Central memory CD8-positive, alpha-beta T cell (primary cell): ENCODE measurements at regions not wholly inside any gene's neighbourhood (a gene's known extent, or its start where the extent isn't known, plus 50 kb on each side); places are given as distances from the start of the nearest gene placed in this dataset.

Source experiments
- ATAC-seq: fragments of 150-1000 bp; cut with Tn5 transposase; replicated peaks from 2 replicates; pipeline ENCODE4 v1.10.0; 2022; ENCODE audit warnings: mild to moderate bottlenecking, moderate FRiP score, moderate number of reproducible peaks; ENCODE audit not compliant: poor library complexity, severe bottlenecking; ENCODE audit errors: extremely low read depth
- DNase-seq, 2 donors: peaks; one replicate each; pipeline ENCODE4 v3.0.0; 2021; ENCODE audit warnings: low spot score in 2 of 2
- H3K27ac Mint-ChIP-seq: one replicate; pipeline ENCODE4 v1.8.0; 2022; ENCODE audit warnings: low read depth, mild to moderate bottlenecking, moderate library complexity, mixed read lengths
- H3K27me3 Mint-ChIP-seq: one replicate; pipeline ENCODE4 v1.8.0; 2022; ENCODE audit warnings: mixed read lengths
- H3K36me3 Mint-ChIP-seq: one replicate; pipeline ENCODE4 v1.8.0; 2022; ENCODE audit warnings: mild to moderate bottlenecking, moderate library complexity, mixed read lengths; ENCODE audit not compliant: insufficient read depth
- H3K4me1 Mint-ChIP-seq: one replicate; pipeline ENCODE4 v1.8.0; 2022; ENCODE audit warnings: mixed read lengths
- H3K4me3 Mint-ChIP-seq: one replicate; pipeline ENCODE4 v1.8.0; 2022; ENCODE audit warnings: mild to moderate bottlenecking, moderate library complexity, mixed read lengths
- H3K9me3 Mint-ChIP-seq: one replicate; pipeline ENCODE4 v1.8.0; 2022; ENCODE audit warnings: mixed read lengths

DNA sequence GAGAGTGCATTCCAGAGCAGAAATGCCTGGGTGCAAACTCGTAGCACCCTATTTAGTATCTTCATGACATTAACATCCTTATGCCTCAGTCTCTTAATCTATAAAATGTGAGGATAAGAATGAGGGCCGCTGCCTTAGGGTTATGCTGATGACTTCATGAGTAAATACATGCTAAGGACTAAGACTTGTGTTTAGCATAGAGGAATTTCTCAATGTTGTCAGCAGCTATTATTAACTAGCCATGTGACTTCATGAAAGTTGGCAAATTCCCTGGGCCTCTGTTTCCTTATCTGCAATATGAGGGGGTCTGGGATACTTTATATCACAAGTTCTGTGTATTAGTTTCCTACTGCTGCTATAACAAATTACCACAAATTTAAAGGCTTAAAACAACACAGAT, 108.1 kb upstream of the RIPOR2 start:
- no peak for ATAC-seq
- peaks cover 44% of the 10 kb centered on the region for H3K4me1 Mint-ChIP-seq
- no peak overlapping the region for H3K4me3 Mint-ChIP-seq

DNA sequence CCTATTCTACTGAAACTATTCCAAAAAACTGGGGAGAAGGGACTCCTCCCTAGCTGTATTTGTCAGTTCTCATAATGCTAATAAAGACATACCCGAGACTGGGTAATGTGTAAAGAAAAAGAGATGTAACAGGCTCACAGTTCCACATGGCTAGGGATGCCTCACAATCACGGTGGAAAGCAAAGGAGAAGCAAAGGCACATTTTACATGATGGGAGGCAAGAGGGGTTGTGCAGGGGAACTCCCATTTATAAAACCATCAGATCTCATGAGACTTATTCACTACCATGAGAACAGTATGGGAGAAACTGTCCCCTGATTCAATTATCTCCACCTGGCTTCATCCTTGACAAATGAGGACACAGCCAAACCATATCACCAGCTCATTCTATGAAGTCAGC, 111.2 kb upstream of the RIPOR2 start:
- H3K9me3 Mint-ChIP-seq, result no peaks in the 10 kb centered on the region
- no peaks in the 10 kb centered on the region for H3K27me3 Mint-ChIP-seq
- DNase-seq (no peak), ATAC-seq (no peak)
- no peak overlapping the region for H3K4me3 Mint-ChIP-seq
- peaks cover 30% of the 10 kb centered on the region for H3K4me1 Mint-ChIP-seq
- peaks cover 6% of the 10 kb centered on the region for H3K36me3 Mint-ChIP-seq
- H3K27ac Mint-ChIP-seq, result no peak overlapping the region

More for the DNA sequence above, 108.1 kb upstream of the RIPOR2 start:
- no peak for DNase-seq
- Mint-ChIP-seq H3K36me3 (peaks cover 10% of the 10 kb centered on the region), H3K27me3 (no peaks in the 10 kb centered on the region), H3K27ac (no peak overlapping the region), H3K9me3 (no peaks in the 10 kb centered on the region)

DNA sequence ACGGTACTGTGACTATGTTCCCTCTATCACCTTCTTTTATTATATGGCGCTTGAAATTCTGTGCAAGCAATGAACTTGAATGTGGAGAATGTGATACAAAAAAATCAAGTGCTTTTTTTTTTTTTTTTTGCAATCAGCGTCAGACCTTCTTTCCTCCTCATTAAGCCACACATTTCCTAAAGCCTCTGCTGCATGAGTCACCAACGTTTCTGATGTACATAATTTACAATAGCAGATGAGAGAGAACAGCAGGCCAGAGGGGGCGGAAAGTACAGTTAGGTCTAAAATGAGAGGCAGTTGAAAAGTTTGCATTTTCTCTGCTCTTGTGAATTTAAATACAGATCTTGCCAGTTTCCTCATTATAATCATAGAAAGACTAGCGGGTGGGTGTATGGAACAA, 114.6 kb upstream of the RIPOR2 start:
- Mint-ChIP-seq H3K4me1 (peaks cover 32% of the 10 kb centered on the region), H3K27ac (peak overlapping the region; percentile 53), H3K9me3 (no peaks in the 10 kb centered on the region), H3K36me3 (no peaks in the 10 kb centered on the region), H3K4me3 (peak overlapping the region; percentile 32), H3K27me3 (no peaks in the 10 kb centered on the region)
- DNase-seq (no peak), ATAC-seq (peak; percentile 92)

- Mint-ChIP-seq H3K4me1 (peaks cover 38% of the 10 kb centered on the region), H3K36me3 (no peaks in the 10 kb centered on the region), H3K4me3 (peak overlapping the region; percentile 32), H3K27me3 (no peaks in the 10 kb centered on the region), H3K9me3 (no peaks in the 10 kb centered on the region), H3K27ac (peak overlapping the region; percentile 53)
- ATAC-seq, result no peak
- no peak for DNase-seq
Observed at GRCh38 chr6:25051083-25051482, 115.3 kb upstream of the RIPOR2 start.

DNA sequence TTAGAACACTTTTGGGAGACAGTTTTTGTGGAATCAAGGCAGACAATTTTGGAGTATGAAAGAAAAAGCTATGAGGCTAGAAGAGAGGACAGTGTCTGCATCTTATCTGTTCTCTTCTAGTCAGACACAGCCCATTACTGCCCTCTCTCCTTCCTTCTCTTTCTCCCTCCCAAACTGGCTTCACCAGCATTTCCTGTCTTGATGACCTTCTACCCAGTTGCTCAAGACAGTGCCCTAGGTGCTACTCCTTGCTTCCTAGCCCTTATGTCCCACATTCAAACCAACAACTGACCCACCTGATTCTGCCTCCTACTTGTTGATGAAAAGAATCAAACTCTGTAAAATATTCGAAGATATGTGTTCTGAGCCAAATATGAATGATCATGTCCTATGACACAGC, 116.4 kb upstream of the RIPOR2 start:
- no peak for DNase-seq
- peaks cover 48% of the 10 kb centered on the region for H3K4me1 Mint-ChIP-seq
- no peak overlapping the region for H3K27ac Mint-ChIP-seq
- no peaks in the 10 kb centered on the region for H3K9me3 Mint-ChIP-seq
- no peak for ATAC-seq
- H3K27me3 Mint-ChIP-seq, result no peaks in the 10 kb centered on the region
- H3K4me3 Mint-ChIP-seq, result no peak overlapping the region
- H3K36me3 Mint-ChIP-seq, result no peaks in the 10 kb centered on the region

DNA sequence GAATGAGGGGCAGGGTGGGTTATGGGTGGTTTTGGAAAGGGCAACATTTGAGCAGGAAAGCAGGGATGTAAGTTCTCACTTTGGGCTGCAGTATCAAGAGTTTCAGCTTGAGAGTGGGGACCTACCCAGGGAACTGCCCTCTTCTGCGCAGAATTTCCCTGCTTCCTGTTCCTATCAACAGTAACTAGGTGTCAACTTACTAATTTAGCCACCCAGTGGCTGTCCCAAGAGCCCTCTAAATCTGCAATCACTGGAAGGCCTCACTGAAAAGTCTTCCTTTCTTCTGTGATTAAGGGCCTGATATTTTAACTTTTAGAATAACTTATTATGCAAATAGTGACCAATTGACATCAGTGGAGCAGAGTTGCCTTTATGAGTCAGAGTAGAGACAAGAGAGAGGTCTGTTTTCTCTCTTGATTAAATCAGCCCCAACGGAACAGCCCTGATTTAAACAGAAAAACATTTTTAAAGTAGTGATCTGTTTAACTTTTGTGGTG, 118.2 kb upstream of the RIPOR2 start:
- Mint-ChIP-seq H3K4me3 (peak overlapping the region; percentile 13), H3K9me3 (no peaks in the 10 kb centered on the region), H3K36me3 (peaks cover 1% of the 10 kb centered on the region), H3K27me3 (no peaks in the 10 kb centered on the region), H3K27ac (no peak overlapping the region), H3K4me1 (peaks cover 52% of the 10 kb centered on the region)
- DNase-seq, result no peak
- ATAC-seq, result peak; percentile 38

DNA sequence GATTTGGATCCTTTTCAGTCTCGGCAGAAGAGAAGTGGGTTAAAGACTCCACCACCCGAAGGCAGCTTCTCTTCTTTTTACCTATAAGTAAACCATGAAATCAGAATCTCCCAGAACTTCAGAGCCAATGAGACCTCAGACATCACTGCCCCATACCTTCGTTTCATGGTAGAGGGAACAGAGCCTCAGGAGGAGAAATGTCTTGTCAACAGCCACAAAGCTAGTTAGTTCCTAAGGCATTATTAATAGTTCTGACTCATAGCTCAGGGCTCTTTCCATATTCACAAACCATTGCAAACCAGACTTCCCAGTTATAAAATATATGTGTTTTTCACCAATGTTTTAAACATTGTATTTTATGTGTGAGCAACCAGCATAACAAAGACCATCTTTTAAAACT, 118.7 kb upstream of the RIPOR2 start:
- Mint-ChIP-seq H3K4me3 (no peak overlapping the region), H3K27ac (no peak overlapping the region), H3K4me1 (peaks cover 52% of the 10 kb centered on the region), H3K27me3 (no peaks in the 10 kb centered on the region), H3K36me3 (peaks cover 1% of the 10 kb centered on the region), H3K9me3 (no peaks in the 10 kb centered on the region)
- DNase-seq, result no peak
- ATAC-seq, result no peak

GRCh38 chr6:25056130-25056529, 120.4 kb upstream of the RIPOR2 start:
- Mint-ChIP-seq H3K4me1 (peaks cover 38% of the 10 kb centered on the region), H3K27me3 (no peaks in the 10 kb centered on the region), H3K36me3 (peaks cover 1% of the 10 kb centered on the region), H3K4me3 (peak overlapping the region; percentile 36), H3K27ac (peak overlapping the region; percentile 82), H3K9me3 (no peaks in the 10 kb centered on the region)
- ATAC-seq (peak; percentile 93), DNase-seq (peak; percentile 43 to 50)

- Mint-ChIP-seq H3K4me3 (peak overlapping the region; percentile 14), H3K4me1 (peaks cover 34% of the 10 kb centered on the region), H3K27me3 (no peaks in the 10 kb centered on the region), H3K27ac (peak overlapping the region; percentile 54), H3K9me3 (no peaks in the 10 kb centered on the region), H3K36me3 (peaks cover 1% of the 10 kb centered on the region)
- ATAC-seq, result no peak
- DNase-seq, result no peak
Observed at GRCh38 chr6:25057111-25057905, 121.5 kb upstream of the RIPOR2 start.

GRCh38 chr6:25058441-25058840, 122.7 kb upstream of the RIPOR2 start:
- DNase-seq, result no peak
- Mint-ChIP-seq H3K9me3 (no peaks in the 10 kb centered on the region), H3K27ac (no peak overlapping the region), H3K36me3 (peaks cover 1% of the 10 kb centered on the region), H3K27me3 (no peaks in the 10 kb centered on the region), H3K4me3 (no peak overlapping the region), H3K4me1 (peaks cover 31% of the 10 kb centered on the region)
- no peak for ATAC-seq

DNA sequence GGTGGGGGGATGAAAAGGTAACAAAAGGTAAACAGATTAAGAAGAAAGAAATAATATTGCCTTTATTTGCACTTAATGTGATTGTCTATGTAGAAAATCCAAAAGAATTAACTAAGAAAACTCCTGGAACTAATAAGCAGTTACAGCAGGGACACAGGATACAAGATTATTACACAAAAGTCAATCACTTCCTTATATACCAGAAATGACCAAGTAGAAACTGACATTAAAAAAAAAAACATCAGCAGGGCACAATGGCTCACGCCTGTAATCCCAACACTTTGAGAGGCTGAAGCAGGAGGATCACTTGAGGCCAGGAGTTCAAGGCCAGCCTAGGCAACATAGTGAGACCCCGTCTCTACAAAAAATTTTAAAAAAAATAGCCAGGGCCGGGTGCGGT, 123.2 kb upstream of the RIPOR2 start:
- DNase-seq, result no peak
- Mint-ChIP-seq H3K27me3 (no peaks in the 10 kb centered on the region), H3K27ac (no peak overlapping the region), H3K4me3 (no peak overlapping the region), H3K4me1 (peaks cover 27% of the 10 kb centered on the region), H3K9me3 (no peaks in the 10 kb centered on the region), H3K36me3 (peaks cover 1% of the 10 kb centered on the region)
- ATAC-seq, result no peak

- Mint-ChIP-seq H3K4me1 (peaks cover 20% of the 10 kb centered on the region), H3K9me3 (no peaks in the 10 kb centered on the region), H3K4me3 (no peak overlapping the region), H3K27me3 (no peaks in the 10 kb centered on the region), H3K36me3 (peaks cover 1% of the 10 kb centered on the region), H3K27ac (no peak overlapping the region)
- ATAC-seq (no peak), DNase-seq (no peak)
Observed at GRCh38 chr6:25060522-25060921, 124.8 kb upstream of the RIPOR2 start.

- Mint-ChIP-seq H3K27me3 (no peaks in the 10 kb centered on the region), H3K4me3 (no peak overlapping the region), H3K36me3 (peaks cover 1% of the 10 kb centered on the region), H3K27ac (peak overlapping the region; percentile 3), H3K4me1 (peaks cover 11% of the 10 kb centered on the region), H3K9me3 (no peaks in the 10 kb centered on the region)
- ATAC-seq, result no peak
- DNase-seq, result no peak
Observed at GRCh38 chr6:25061289-25061936, 125.7 kb upstream of the RIPOR2 start.
